Activated T-cell treated with anti-CD3 and anti-CD28 coated beads, Interleukin-2, amount 50 U/mL, for 4 hours (primary cell): ENCODE measurements at regions not wholly inside any gene's neighbourhood (a gene's known extent, or its start where the extent isn't known, plus 50 kb on each side); places are given as distances from the start of the nearest gene placed in this dataset.

Experiments used
- ATAC-seq, 2 donors: fragments of 200-7000 bp; cut with Tn5 transposase; one replicate each; pipeline ENCODE4 v1.10.0; 2021
- DNase-seq: peaks from one replicate; pipeline ENCODE4 v3.0.0-alpha.2; 2020
- H3K27me3 Mint-ChIP-seq: one replicate; pipeline ENCODE4 v1.8.0; 2021; ENCODE audit warnings: low read depth, mixed read lengths
- H3K36me3 Mint-ChIP-seq: one replicate; pipeline ENCODE4 v1.8.0; 2022; ENCODE audit warnings: mixed read lengths; ENCODE audit not compliant: insufficient read depth
- H3K4me1 Mint-ChIP-seq: one replicate; pipeline ENCODE4 v1.8.0; 2021; ENCODE audit warnings: low read depth, mixed read lengths
- H3K4me3 Mint-ChIP-seq: one replicate; pipeline ENCODE4 v1.8.0; 2021; ENCODE audit warnings: mild to moderate bottlenecking, moderate library complexity, mixed read lengths
- H3K9me3 Mint-ChIP-seq: one replicate; pipeline ENCODE4 v1.8.0; 2021; ENCODE audit warnings: mixed read lengths

DNA sequence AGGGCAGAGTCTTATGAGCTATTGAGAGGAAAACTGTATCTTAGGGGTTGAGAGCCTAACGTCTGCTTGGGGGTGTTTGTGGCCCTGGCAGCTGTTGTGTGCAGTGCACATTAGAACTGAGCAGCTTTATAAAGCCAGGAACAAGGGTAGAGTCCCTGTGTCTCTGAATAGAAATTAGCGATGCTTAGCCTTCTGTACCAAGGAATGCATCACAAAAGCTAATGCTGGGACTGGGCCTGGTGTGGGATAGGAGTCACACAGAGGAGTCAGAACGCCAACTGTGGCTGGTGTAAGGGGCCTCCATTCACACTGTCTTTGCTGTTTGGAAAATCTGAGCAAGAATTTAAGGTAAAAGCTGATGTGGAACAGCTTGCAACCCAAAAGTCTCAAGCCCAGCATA is 283.2 kb downstream of the SOX11 start:
- Mint-ChIP-seq H3K27me3 (no peaks in the 10 kb centered on the region), H3K9me3 (peaks cover 6% of the 10 kb centered on the region), H3K4me1 (no peaks in the 10 kb centered on the region)

DNA sequence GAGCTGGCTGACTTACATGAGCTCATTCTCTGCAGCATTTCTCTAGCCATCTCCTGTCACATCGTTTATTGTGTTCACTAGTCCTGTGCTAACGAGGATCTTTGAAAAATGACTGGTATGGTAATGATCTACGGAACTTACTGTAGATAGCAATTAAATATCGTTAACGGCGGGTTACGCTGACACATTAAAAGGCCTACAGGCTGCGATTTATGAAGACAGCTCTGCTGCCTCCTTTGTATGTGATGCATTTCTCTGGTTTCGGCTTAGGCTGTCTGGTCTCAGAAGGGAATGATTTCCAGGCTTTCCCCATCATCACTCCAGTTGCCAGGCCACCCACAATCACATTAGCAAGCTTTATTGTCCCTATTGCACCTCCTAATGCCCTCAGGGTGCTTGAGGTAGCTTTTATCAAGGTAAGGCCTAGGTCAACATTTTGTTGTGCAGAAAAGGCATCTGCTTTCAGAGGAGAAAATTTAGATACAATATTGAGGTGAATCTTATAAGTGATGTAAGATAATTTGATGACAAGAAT is 284.4 kb downstream of the SOX11 start:
- Mint-ChIP-seq H3K36me3 (no peaks in the 10 kb centered on the region), H3K27me3 (no peaks in the 10 kb centered on the region), H3K9me3 (peaks cover 3% of the 10 kb centered on the region), H3K4me1 (no peaks in the 10 kb centered on the region), H3K4me3 (no peak overlapping the region)
- no peak for DNase-seq
- ATAC-seq, result no peak

More for the DNA sequence above, 283.2 kb downstream of the SOX11 start:
- ATAC-seq, result no peak
- H3K36me3 Mint-ChIP-seq, result no peaks in the 10 kb centered on the region
- DNase-seq, result no peak
- H3K4me3 Mint-ChIP-seq, result no peak overlapping the region

DNA sequence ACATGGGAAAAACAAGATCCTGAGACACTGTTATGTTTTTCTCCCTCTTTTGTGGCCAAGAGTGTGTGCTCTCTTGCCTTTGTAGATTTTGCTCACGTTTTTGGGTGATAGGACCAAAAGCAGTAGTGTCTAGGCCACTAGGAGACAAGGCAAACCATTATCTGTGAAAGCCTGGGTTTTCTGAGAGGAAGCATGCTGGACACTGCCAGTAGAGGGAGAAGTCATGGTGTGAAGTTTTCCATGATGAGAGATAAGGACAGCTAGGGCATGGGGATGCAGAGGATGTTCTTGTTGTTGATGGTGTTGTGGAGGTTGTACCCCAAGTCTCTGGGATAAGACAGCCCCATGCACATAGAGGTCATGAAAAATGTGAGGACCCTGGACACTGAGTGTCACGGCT is 285.3 kb downstream of the SOX11 start:
- peaks cover under 1% of the 10 kb centered on the region for H3K9me3 Mint-ChIP-seq
- ATAC-seq (no peak), DNase-seq (no peak)
- no peaks in the 10 kb centered on the region for H3K36me3 Mint-ChIP-seq
- H3K4me3 Mint-ChIP-seq, result no peak overlapping the region
- H3K4me1 Mint-ChIP-seq, result no peaks in the 10 kb centered on the region
- peaks cover 3% of the 10 kb centered on the region for H3K27me3 Mint-ChIP-seq

DNA sequence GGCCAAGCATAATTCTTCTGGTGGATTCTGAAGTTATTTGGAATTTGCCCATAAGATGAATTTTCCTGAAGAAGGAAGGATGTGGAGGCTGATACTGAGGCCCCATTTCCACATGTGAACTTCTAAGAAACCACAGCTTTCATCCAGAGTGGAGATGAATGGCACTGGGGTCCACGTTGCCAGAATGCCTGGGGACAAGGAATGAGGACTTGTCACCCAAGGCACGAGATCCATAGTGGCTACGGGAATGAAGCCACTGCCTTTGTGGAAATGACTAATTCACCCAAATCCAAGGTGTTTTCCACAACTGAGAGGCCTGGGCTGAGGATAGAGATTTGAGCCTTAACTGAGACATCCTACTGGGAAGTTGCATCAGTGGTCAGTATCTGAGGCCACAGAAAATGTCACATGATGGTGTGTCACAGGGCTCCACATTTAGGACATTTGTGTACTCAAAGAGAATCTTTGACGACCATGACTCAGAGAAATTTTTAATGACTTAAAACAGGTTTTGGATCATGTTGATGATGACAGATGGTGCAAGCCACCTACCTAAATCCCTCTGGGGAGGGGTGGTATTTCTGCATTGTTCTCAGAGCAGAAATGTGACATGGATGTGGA is 286.1 kb downstream of the SOX11 start:
- ATAC-seq (no peak), DNase-seq (no peak)
- H3K4me1 Mint-ChIP-seq, result no peaks in the 10 kb centered on the region
- peaks cover 5% of the 10 kb centered on the region for H3K27me3 Mint-ChIP-seq
- no peaks in the 10 kb centered on the region for H3K9me3 Mint-ChIP-seq
- no peaks in the 10 kb centered on the region for H3K36me3 Mint-ChIP-seq
- no peak overlapping the region for H3K4me3 Mint-ChIP-seq

DNA sequence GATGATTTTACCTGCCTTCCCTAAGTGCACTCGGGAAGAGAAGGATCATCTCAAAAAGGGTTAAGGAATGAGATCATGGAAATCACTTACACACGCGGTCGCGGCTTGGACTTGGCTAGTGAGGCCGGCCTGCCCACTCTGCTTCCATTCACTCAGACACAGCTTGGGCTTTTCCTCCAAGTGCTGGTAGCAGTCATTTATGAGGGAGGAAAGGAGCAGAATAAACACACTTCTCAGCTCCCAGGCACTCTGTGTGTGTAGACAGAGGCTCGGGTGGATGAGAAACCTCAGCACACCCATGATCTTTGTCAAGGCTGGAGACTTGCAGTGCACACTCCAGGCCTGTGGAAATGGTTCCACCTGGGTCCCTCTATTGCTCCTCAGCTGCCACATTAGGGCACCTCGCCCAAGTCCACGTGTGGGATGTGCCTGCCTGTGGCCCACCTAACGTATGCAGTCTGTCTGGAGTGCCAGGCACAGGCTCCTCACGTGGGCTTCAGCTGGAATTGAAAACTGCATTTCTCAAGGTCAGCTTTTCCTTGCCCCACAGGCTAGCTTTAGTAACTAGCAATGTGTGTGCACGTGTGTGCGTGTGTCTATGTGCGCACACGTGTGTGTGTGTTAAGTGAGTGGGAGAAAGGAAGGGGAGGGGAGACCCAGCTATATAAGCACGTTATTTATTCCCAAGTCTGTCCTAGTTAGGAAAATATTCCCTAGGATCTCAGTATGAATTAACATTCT is 288.4 kb downstream of the SOX11 start:
- no peaks in the 10 kb centered on the region for H3K4me1 Mint-ChIP-seq
- ATAC-seq, result no peak

DNA sequence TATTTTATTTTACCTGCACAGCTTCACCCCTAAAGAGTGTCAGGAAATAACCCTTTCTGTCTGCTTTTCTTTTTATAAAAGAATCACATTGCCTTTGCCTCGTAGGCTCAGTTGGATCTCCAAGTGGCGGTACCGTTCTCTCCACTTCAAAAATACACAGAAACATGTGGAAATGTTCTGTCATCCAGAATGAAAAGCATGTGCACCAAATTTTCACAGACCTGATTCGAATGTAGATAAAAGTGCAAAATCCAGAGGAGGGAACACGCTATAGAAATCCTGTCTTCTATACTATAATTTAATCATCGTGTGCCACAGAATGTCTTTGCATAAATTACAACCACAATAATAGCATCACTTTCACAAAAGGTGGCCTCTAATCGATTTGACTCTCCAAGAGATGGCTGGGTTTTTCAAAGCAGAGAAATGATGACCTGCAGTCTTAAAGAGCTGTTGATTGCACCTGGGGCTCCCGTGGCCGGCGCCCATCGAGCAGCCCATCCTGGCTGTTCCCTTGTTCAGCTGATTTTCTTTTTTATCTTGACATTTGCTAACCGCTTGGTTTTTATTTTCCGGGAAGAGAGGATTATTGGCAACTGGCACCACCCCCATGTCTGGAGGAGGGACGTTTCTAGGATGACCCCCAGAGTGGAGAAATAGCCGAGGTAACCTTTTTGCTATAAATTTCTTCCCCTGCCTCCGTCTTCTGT is 290.2 kb downstream of the SOX11 start:
- H3K27me3 Mint-ChIP-seq, result peaks cover 5% of the 10 kb centered on the region
- no peaks in the 10 kb centered on the region for H3K4me1 Mint-ChIP-seq
- no peak for DNase-seq
- ATAC-seq, result no peak
- H3K36me3 Mint-ChIP-seq, result no peaks in the 10 kb centered on the region
- no peaks in the 10 kb centered on the region for H3K9me3 Mint-ChIP-seq
- H3K4me3 Mint-ChIP-seq, result no peak overlapping the region

More for the DNA sequence above, 288.4 kb downstream of the SOX11 start:
- DNase-seq, result no peak
- Mint-ChIP-seq H3K9me3 (no peaks in the 10 kb centered on the region), H3K27me3 (peaks cover 5% of the 10 kb centered on the region), H3K4me3 (no peak overlapping the region), H3K36me3 (no peaks in the 10 kb centered on the region)

DNA sequence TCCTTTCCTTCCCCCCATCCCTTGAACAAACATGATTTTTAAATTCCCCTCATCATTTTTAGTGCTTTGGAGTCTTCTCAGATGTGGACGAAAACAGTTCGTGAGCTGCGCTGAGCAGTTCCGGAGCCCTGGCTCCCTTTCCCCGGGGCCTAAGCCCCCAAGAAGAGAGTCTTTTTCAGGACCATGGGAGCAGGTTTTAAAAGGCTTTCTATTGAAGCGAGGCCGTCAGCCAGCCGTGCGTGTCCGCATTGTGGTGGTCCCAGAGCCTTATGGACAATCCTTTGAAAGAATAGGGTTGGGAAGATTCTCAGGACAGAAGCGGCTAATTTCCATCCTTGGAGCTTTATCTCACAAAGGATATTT is 290.7 kb downstream of the SOX11 start:
- H3K36me3 Mint-ChIP-seq, result no peaks in the 10 kb centered on the region
- no peak overlapping the region for H3K4me3 Mint-ChIP-seq
- no peak for ATAC-seq
- peaks cover 5% of the 10 kb centered on the region for H3K27me3 Mint-ChIP-seq
- no peaks in the 10 kb centered on the region for H3K9me3 Mint-ChIP-seq
- H3K4me1 Mint-ChIP-seq, result no peaks in the 10 kb centered on the region
- no peak for DNase-seq

DNA sequence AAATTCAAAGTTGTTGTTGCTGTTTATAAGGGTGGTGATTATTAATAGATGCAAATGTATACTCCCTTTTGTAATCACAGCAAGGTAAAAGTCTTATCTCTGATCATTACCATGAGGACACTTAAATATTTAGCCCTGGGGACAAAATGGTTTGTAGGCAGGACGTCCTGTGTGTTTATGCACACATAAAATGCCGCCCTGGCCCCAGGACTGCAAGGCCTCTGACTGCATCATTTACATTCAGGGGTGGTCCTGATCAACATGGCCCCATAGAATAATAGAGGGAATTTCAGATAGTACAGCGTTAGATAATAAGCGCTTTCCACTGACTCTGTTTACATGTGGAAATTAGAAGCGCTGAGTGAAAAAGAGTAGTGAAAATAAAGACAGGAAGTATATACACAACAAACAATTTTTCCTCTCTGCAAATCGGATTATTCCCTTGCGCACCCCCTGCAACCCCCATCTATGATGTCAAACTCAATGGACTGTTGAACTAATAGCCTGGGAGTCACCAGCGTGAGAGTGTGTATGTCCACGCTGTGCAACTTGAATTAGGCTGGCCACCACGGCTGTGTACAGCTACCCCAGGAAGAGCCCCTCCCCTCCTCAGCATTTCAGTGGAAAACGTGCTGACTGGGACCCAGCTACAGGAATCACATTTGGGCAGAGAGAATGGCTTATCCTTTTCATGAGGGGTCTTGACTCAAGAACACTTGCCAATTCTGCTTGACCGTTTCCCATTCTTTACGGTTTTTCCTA is 291.5 kb downstream of the SOX11 start:
- Mint-ChIP-seq H3K36me3 (no peaks in the 10 kb centered on the region), H3K9me3 (no peaks in the 10 kb centered on the region), H3K27me3 (peaks cover 5% of the 10 kb centered on the region), H3K4me1 (no peaks in the 10 kb centered on the region), H3K4me3 (no peak overlapping the region)
- ATAC-seq (no peak), DNase-seq (no peak)

DNA sequence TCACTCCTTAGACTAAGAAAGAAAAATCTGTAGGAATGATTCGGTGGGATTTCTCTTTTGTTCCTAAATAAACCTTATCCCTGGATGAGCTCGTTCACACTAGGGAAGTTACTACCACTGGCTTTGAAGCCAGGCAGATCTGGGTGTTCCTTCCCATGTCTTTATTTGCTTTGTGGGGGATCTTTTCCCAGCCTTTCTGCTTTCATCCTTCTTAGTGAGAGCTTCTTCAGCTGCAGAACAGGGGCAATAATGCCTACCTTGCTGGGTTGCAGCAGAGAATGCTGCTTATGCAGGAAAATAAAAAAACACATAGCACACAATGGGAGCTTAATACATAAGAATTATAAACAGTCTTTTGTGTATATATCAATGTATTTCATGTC is 292.1 kb downstream of the SOX11 start:
- Mint-ChIP-seq H3K4me3 (no peak overlapping the region), H3K4me1 (no peaks in the 10 kb centered on the region), H3K36me3 (no peaks in the 10 kb centered on the region), H3K9me3 (no peaks in the 10 kb centered on the region), H3K27me3 (peaks cover 5% of the 10 kb centered on the region)
- DNase-seq (no peak), ATAC-seq (no peak)

DNA sequence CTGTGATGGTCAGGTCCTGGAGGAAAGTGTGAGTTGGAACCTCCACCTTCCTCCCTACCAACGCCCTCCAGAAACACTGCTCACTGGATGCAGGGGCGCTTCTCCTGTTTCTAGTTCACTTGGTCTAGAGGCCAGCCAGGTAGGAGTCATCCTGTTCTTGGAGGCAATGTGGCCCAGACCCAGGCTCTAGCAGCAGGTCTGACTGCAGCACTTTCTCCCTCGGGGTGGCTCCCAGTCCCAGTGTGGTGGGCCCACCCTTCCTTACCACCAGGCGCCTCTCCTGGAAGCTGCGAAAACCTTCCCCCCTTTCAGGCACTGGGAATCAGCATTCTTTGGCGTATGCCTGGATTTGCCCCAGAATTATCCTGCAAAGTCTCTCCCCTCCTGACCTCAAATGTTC is 292.8 kb downstream of the SOX11 start:
- peaks cover 5% of the 10 kb centered on the region for H3K27me3 Mint-ChIP-seq
- H3K4me3 Mint-ChIP-seq, result no peak overlapping the region
- no peaks in the 10 kb centered on the region for H3K4me1 Mint-ChIP-seq
- H3K36me3 Mint-ChIP-seq, result no peaks in the 10 kb centered on the region
- no peak for ATAC-seq
- H3K9me3 Mint-ChIP-seq, result no peaks in the 10 kb centered on the region
- no peak for DNase-seq

DNA sequence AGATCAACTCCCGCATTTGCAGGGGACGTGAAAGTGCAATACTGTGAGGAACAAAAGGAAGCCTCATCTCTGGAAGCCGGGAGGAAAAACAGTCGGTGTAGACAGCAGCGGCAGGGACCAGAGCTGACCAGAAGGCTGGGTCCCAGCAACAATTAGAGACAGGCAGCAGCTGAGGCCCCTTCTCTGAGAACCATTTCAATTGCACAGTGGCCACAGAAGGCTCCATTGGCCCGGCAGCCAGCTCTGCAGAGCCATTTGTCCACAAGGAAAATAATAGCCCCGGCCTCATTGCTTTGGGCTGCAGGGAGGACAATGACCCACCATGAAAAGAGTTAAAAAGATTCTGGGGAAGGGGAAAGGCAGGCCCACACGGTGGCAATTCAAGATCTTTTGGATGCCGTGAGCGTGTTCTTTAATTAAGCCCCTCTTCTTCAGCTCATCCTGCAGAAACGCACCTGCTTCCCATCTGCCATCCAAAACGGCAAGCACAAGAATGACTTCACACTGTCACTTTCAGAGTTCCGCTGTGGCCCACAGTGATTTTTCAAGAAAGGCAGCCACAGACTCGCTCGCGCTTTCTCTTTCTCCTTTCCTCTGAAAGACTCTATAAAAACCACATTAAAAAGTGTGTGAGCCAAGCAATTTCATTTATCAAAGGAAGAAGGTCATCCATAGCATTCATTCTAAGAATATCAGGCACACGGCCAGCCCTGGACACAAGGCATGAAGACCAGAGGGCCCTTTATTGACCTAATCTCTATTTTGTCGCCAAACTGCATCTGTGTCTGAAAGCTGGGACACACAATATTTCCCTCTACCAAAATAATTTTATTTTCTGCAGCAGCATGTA is 293.6 kb downstream of the SOX11 start:
- no peak for DNase-seq
- Mint-ChIP-seq H3K4me1 (no peaks in the 10 kb centered on the region), H3K4me3 (no peak overlapping the region), H3K36me3 (no peaks in the 10 kb centered on the region), H3K27me3 (peaks cover 5% of the 10 kb centered on the region), H3K9me3 (no peaks in the 10 kb centered on the region)
- ATAC-seq, result no peak

DNA sequence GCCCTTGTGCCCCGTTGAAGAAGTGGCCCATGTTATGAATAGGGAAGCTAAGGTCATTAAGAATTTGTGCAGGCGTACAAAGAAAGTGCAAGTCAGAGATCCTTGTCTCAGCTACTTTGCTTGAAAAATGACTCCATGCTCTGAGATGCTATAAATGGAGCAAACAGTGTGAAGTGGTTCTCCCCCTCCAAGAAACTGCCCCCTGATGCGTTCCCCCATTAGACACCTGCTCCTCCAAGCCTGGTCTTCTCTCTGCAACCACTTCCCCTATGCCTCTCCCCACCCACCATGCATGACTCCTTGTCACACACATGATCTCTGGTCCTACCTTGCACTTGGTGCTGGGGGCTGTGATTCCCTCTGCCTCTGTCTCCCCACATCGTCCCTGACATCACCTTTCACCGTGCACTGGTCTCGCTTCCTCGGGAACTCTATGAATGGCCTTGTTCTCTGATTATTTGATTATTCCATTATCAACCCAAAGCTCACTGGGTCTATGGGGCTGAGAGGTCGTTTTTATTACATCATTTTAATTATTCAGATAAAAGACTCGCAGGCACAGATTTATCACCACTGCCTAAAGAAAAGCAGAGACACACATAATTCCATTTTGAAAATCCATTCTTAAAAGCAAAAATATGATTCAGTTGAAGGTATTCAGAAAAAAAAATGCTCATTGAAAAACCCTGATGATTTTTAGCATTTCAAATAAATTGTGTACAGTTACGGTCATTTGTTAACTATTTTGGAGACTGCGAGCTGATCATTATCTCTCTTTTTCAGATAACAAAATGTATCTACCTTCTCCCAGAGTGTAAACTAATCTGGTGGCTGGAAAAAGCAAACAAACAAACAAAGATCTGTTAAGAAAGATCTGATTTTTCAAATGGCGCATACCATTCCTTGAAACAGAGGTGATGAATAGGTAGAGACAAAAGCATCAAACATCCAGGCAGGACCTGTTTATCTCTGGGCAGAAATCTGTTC is 294.9 kb downstream of the SOX11 start:
- peaks cover 5% of the 10 kb centered on the region for H3K27me3 Mint-ChIP-seq
- no peaks in the 10 kb centered on the region for H3K9me3 Mint-ChIP-seq
- no peaks in the 10 kb centered on the region for H3K36me3 Mint-ChIP-seq
- no peak for DNase-seq
- no peaks in the 10 kb centered on the region for H3K4me1 Mint-ChIP-seq
- no peak overlapping the region for H3K4me3 Mint-ChIP-seq
- ATAC-seq, result no peak

DNA sequence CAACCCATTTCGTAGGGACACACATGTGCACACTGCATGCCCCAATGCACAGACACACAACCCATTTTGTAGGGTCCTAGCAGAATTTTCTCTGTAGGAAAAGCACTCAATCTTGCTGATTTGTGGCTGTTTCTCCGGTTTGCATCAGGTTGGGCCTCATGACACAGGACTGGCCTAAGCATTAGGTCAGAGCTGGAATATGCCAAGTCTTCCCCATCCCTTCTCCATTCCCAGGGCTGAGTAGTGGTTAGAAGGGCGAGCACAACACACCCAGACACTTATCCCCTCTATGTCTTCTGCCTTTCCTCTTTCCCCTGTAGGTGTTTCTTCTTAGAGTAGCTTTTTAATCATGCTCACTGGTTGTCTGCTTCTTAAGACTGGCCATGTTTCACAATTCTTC is 295.9 kb downstream of the SOX11 start:
- DNase-seq (no peak), ATAC-seq (no peak)
- Mint-ChIP-seq H3K27me3 (peaks cover 2% of the 10 kb centered on the region), H3K4me3 (no peak overlapping the region), H3K36me3 (no peaks in the 10 kb centered on the region), H3K4me1 (no peaks in the 10 kb centered on the region), H3K9me3 (no peaks in the 10 kb centered on the region)
